Kidney tubule cell (primary cell): ENCODE measurements at regions not wholly inside any gene's neighbourhood (a gene's known extent, or its start where the extent isn't known, plus 50 kb on each side); places are given as distances from the start of the nearest gene placed in this dataset.

Experiments used
- DNase-seq: peaks from one replicate; pipeline ENCODE4 v3.0.0-alpha.2; 2018; ENCODE audit warnings: low spot score

GRCh38 chr4:56286763-56287162, 100.5 kb downstream of the AASDH start:
- no peak for DNase-seq

- DNase-seq, result no peak
These were observed 103.9 kb downstream of the AASDH start for GRCh38 chr4:56283375-56283774.

DNA sequence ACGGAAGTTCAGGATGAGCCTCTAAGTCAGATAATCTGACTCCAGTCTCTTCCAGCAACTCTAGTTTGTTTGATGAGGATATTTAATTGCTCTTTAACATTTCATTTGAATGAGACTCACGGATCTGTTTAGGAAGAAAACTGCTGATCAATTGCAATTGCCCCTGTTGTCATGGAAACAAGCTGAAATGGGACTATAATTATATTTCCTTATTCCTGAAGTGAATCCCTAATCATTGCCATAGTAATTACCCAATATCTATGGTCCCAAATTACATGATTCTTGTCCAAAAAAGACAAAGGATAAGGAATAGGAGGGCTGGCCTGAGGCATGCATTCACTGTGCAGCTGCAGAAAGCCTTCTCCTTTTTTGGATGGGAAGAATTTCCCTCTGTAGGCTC, 105.3 kb downstream of the AASDH start:
- DNase-seq, result no peak

GRCh38 chr4:56276547-56276946, 110.7 kb downstream of the AASDH start:
- peak; percentile 16 for DNase-seq

- DNase-seq, result no peak
These were observed 113.9 kb downstream of the AASDH start for GRCh38 chr4:56273391-56273790.

- DNase-seq, result no peak
These were observed 114.4 kb downstream of the AASDH start for GRCh38 chr4:56272927-56273326.

GRCh38 chr4:56272003-56272402, 115.3 kb downstream of the AASDH start:
- DNase-seq, result no peak

GRCh38 chr4:56271131-56271530, 116.2 kb downstream of the AASDH start:
- DNase-seq, result peak; percentile 42

GRCh38 chr4:56267558-56267957, 119.7 kb downstream of the AASDH start:
- no peak for DNase-seq

GRCh38 chr4:56264873-56265272, 122.4 kb downstream of the AASDH start:
- DNase-seq, result no peak

- DNase-seq, result no peak
These were observed 126.3 kb downstream of the AASDH start for GRCh38 chr4:56261027-56261426.

GRCh38 chr4:56260320-56260719, 127.0 kb downstream of the AASDH start:
- DNase-seq, result no peak

DNA sequence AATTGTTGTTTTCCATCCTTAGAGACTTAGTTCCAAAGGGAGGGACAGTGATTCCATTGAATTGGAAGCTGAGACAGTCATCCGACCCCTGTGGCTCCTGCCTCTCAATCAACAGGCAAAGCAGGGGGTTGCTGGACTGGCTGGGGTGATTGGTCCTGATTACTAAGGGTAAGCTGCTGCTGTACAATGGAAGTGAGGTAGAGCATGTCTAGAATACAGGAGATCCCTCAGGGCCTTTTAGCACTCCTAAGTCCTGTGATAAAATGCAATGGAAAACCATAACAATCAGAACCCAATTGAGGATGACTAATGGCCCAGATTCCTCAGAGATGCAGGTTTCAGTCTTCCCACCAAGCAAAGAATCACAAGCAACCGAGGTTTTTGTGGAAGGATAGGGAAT, 127.6 kb downstream of the AASDH start:
- DNase-seq, result no peak

DNA sequence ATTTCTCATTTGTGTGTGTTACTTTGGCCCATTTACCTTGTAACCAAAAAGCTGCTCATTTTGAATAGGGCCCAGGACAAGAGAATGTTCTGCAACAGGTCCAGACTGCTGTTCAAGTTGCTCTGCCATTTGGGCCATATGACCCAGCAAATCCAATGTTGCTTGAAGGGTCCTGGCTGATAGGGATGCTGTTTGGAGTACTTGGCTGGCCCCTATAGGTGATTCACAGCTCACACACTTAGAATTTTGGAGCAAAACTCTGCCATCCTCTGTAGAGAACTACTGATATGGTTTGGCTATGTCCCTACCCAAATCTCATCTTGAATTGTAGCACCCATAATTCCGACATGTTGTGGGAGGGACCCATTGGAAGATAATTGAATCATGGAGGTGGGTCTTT, 131.5 kb downstream of the AASDH start:
- DNase-seq, result no peak

DNA sequence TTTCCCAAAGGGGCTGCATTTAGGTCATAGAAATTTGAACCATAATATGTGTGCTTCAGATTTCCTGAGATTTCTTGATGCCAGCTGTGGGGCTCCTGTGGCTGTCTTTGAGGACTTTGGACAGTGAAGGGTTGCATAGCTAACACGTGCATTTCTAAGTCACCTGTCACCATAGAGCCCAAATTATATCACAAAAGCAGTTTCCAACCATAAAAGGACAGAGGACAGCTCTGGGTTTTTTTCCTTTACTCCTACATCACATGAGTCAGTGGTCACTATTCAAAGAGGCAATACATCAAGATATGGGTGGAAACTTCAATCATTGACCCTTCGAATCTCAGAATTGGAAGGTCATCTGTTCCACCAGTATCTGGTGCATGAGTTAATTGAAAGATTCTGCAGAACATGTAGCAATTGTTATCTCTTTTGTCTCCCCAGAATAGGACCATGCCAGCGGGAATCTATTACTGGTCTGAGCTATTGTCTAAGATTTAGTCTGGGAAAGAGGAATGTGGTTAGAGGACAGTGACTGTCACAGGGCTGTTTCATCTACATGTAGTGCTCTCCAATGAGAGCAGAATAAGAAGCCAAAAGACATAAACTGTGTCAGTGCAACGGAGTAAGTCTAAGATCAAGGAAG, 133.5 kb downstream of the AASDH start:
- no peak for DNase-seq

DNA sequence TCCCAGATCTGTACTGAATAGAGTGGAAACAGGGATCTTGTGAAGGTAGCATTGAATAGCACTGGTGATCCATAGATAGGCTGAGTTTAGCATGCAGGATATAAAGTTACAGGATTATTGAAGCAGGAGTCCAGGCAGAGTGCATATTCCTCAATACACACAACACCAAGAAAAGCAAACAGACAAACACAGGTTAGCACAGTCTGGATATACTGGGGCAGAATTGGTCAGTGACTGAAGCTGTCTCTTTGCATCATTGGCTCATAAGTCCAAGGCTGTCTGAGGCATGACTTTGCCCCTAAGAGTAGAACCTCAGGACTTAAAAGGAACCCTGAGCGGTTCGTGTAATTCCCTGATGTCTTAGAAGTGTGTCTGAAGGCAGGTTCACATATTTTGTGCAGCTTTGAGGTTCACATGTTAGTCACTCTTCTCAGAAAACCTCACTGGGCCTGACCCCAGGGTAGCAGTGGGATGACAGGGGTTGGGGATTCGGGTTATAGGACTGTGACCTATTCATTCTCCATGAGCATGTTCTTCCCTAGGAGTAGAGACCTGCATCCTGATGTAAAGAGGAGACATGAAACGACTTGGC, 134.6 kb downstream of the AASDH start:
- no peak for DNase-seq

DNA sequence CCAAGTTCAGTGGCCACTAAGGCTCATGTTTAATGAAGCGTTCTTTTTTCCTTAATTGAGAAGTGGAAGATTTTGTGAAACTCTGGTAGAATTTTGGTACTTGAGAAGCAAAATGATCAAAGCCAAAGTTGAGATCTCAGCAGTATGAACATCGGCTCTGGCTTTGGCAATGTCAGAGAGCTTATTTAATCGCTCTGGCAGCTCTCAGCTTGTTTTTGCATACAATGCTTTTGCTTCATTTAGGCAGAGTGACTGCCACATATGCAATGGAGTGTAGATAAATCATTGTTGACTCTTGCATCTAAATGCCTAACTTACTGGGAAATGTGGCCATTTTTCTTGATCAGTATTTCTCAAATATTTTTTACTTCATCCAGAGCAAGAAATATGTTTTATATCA, 135.7 kb downstream of the AASDH start:
- no peak for DNase-seq

GRCh38 chr4:56250776-56251175, 136.5 kb downstream of the AASDH start:
- no peak for DNase-seq

DNA sequence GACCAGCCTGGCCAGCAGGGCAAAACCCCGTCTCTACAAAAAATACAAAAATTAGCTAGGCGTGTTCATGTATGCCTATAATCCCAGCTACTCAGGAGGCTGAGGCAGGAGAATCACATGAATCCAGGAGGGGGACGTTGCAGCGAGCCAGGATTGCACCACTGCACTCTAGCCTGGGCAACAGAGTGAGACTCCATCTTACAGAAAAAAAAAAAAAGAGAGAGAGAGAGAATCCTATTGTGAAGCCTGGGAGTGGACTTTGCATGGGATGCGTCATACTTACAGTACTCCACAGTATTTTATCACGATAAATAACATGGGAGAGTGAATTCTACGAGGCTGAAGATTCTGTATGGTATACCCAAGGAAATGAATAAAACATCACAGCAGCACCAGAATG, 139.6 kb downstream of the AASDH start:
- no peak for DNase-seq

DNA sequence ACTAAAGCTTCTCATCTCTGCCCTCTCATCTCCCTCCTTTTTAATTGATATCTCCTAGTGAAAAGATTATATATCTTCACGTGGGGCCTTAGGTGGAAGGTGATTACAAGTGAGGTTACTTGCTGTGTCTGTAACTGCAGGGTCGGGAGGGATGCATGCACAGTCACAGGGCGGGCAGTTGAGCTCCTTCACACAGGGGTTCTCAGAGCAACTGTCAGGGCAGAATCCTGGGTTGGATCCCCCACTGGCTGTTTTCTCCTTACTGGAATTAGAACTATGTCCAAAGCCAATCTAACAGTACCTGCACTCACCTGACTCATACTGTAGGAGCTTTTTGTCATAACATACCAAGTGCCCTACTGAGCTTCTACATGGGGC, 141.1 kb downstream of the AASDH start:
- DNase-seq, result no peak

GRCh38 chr4:56245547-56246232, 141.6 kb downstream of the AASDH start:
- DNase-seq, result no peak

- no peak for DNase-seq
These were observed 142.6 kb downstream of the AASDH start for GRCh38 chr4:56244681-56245080.

- DNase-seq, result no peak
These were observed 144.2 kb downstream of the AASDH start for GRCh38 chr4:56243107-56243506.

DNA sequence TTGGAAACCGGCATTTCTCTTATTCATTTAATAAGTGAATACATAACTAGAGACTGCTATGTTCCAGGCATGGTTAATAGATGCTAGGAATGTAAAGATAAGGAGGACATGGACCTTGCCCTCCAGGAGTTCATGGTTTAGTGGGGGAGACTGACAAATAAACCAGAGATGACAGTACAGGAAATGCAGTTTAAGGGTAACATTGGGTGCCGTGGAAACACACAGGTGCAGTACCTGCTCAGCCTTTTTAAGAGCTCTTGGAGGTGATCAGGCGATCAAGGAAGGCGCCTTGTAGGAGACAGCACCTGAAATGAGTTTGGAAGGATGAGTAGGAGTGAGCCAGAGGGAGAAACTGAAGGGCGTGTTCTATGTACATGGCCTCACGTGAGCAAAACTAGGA, 145.8 kb downstream of the AASDH start:
- DNase-seq, result peak; percentile 25
